DOHH2 (cell line): ENCODE measurements at regions not wholly inside any gene's neighbourhood (a gene's known extent, or its start where the extent isn't known, plus 50 kb on each side); places are given as distances from the start of the nearest gene placed in this dataset.

Source experiments
- CTCF ChIP-seq: fragments of 200-600 bp; sonication (generic); IDR thresholded peaks from one replicate; pipeline ENCODE4 v1.5.1; 2014; ENCODE audit warnings: antibody characterized with exemption, mild to moderate bottlenecking, low read depth, low read length; ENCODE audit not compliant: poor library complexity, severe bottlenecking
- EZH2phosphoT487 ChIP-seq: fragments of 200-600 bp; sonication (generic); IDR thresholded peaks from 2 replicates; pipeline ENCODE4 v1.6.1; 2017; ENCODE audit warnings: borderline replicate concordance, mild to moderate bottlenecking, antibody characterized with exemption, low read length, moderate library complexity, mixed read lengths

- no peak for TF ChIP-seq CTCF
- TF ChIP-seq EZH2phosphoT487, result no peak
Measured at GRCh38 chr5:4684946-4685345, 455.2 kb upstream of the ADAMTS16 start.
